HG03469 (cell line): ENCODE measurements at regions not wholly inside any gene's neighbourhood (a gene's known extent, or its start where the extent isn't known, plus 50 kb on each side); places are given as distances from the start of the nearest gene placed in this dataset.
"Not testable (repeated sequence)": the region's sequence is repeated elsewhere in the genome, so short reads cannot be mapped to it uniquely, and the experiment has no call there.

ENCODE experiments used
- ATAC-seq: cut with Tn5 transposase; IDR thresholded peaks from one replicate; pipeline ENCODE4 v1.9.1; 2021; ENCODE audit warnings: mild to moderate bottlenecking, moderate library complexity, moderate number of reproducible peaks; ENCODE audit not compliant: unreplicated experiment

DNA sequence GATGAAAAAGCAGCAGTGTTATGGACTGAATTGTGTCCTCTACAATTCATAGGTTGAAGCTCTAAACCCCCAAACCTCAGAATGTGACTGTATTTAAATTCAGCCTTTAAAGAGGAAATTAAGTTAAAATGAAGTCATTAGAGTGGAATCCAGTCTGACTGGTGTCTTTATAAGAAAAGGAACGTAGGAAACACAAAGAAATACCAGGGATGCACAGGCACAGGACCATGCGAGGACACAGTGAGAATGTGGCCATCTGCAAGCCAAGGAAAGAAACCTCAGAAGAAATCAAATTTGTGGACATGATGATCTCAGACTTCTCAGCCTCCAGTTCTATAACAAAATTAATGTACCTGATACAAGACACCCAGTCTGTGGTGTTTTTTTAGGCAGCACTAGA lies 971.2 kb upstream of the CDH9 start:
- no peak for ATAC-seq

DNA sequence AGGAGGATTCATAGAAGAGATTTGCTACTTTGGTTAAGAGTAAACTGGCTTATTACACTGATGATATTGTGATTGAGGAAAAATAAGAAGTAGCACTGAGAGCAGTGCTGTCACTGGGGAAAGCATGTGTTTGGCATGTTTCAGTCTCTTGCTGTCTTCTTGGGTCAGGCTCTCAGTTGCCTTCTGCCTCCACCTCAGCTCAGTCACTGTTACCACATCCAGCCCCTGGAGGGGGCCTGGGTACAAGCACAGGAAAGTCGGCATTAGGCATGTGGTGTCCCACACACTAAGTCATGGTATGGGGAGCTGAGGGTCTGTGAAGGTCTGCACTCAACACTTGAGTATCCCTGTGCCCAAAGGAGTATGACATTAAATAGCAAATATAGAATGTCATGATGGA lies 958.3 kb upstream of the CDH9 start:
- ATAC-seq: no peak

DNA sequence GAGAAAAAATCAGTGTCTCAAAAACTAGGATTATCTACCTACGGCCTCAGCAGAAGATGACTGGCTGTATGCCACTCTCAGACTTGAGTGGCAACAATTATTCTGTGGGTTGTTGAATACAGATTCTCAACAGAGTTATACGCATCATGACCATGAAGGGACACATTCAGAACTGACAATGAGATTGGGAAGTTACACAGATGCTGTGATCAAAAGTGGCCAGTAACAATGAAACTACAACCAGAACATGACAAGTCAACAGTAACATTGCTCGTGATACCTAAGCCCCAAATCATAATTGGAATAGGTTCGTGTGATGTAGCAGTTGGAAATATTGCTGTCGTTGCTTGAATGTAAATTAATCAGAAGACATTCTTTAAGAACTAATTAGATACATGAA lies 957.5 kb upstream of the CDH9 start:
- ATAC-seq: no peak

DNA sequence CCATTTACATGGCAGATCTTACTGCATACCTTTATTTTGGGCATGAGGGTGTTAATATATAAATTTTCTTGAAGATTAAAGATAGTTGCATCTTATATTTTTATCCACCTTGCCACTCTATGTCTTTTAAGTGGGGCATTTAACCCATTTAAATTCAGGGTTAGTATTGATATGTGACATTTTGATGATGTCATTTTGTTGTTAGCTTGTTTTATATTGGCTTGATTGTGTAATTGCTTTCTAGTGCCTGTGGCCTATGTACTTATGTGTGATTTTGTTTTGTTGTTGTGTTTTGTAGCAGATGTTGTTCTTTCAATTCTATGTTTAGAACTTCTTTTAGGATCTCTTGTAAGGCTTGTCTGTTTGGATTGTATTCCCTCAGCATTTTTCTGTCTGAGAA lies 939.9 kb upstream of the CDH9 start:
- ATAC-seq: no peak

DNA sequence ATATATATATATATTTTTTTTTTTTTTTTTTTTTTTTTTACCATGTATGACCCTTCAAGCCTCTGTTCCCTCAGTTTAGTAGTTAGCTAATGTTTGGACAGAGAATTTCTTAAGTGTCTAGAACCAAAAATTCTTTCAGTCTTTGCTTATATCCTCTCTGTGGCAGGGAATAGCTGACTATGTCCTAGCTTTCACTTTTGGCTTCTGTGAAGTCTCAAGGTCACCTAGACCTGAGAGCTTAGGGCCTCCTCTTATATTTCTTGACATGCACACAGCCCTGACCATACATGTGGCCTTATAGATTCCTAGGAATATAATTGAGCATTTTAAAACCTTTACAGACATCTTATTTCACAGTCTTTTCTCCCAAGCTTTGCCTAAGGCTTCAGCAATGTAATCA lies 930.8 kb upstream of the CDH9 start:
- no peak for ATAC-seq

DNA sequence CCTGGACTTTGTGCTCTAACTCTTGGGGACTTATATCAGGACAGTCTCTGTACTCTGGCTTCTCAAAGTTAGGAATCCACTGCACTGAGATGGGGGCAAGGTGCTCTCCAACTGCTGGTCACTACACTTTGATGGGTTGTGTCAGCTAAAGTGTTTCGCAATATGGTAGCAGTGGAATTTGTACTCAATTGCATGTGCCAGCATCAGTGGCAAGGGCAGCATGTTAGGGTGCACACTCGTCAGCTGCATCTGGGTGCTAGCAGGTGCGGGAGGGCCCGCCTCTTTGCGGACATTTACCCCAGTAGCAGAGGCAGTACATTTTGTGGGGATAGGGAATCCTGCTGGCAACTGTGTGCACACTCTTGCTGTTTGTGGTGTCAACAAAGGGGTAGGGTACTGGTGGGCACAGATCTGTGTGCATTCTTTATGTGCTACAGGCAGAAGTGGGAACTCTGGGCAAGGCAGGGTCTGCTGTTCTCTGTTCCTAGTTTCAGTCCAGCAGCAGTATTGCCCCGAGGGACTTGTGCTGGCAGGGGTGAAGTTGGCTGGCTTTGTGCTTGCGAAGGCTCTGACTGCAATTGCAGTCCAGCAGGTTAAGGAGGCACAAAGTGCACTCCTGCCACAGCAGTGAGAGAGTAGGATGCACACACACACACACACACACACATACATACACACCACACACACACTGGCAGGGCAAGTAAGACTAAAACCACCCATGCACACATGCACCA lies 924.8 kb upstream of the CDH9 start:
- ATAC-seq: no peak

DNA sequence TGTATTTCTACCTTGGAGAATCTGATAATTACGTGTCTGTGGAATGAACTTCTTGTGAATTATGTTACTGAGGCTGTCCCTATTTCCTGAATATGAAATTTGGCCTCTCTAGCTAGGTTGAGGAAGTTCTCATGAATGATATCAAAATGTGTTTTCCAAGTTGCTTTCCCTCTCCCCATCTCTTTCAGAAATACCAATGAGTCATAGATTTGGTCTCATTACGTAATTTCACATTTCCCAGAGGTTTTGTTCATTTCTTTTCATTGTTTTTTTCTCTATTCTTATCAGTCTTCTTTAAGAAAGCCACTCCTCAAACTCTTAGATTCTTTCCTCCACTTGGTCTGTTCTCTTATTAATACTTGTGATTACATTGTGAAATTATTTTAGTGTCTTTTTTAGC lies 923.8 kb upstream of the CDH9 start:
- ATAC-seq: no peak

DNA sequence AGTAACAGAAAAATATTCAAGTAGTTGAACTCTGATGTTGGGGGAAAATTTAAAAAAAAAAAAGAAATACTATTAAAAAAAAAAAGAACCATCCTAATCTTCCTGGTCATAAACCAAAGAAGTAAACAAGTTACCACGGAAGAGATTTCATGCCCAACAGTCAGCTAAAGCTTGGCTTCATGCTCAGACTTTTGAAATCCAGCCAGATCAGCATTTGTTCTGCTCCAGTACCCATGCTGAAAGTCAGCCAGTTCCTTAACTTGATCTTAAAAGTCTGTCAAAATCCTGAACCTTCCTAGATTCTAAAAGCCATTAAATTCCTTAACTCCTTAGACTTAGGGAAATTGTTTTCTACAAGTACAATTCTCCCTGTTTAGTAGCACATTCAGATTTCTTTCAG lies 908.7 kb upstream of the CDH9 start:
- no peak for ATAC-seq

DNA sequence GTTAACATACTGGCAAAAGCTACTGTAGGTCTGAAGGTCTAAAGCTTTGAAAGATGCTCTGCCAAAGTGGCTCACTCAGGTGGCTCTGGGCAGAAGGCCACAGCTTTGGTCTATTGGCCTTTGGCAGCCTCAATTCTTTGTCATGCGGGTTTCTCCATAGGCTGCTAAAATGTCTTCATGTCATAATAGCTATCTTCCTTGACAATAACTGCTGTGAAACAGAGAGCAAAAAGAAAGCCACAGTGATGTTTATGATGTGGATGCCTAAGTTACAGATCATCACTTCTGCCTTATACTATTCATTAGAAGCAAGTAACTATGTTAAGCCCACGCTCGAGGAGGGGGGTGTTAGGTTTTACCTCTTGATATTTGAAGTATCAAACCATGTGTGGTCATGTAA lies 906.1 kb upstream of the CDH9 start:
- no peak for ATAC-seq

DNA sequence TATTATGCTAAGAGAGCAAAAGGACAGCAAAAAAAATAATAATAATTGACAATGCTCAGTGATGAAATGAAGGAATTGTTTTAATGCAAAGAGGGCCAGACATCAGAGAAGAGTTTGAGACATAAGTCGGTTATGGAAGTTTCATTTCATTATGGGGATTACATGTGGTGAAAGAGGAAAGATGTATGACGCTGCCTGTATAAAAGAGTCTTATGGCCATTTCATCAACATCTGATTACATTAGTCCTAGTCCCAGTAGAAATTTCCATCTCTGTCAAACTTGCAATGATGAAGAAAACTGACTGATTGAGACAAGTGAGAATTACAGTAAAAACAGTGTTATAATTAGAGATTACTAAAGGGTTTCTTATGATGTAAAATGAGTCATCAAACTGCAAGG lies 900.6 kb upstream of the CDH9 start:
- no peak for ATAC-seq

DNA sequence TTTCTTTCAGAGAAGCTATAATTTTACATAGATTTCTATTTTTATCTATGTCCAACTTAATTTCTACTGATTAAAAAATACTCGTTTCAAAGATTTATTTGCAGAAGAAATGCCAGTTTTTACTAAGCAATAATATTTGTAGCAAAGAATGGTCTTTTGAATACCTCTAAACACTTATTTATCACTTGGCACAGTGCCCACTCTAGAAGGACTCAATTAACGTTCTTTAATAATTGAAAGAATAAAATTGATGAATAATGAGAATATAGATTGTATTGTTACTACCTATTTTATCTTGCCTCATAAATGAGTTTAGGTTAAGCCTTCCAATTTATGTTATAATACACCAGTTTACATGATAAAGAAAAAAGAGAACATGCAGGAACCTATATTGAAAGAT lies 889.7 kb upstream of the CDH9 start:
- no peak for ATAC-seq

DNA sequence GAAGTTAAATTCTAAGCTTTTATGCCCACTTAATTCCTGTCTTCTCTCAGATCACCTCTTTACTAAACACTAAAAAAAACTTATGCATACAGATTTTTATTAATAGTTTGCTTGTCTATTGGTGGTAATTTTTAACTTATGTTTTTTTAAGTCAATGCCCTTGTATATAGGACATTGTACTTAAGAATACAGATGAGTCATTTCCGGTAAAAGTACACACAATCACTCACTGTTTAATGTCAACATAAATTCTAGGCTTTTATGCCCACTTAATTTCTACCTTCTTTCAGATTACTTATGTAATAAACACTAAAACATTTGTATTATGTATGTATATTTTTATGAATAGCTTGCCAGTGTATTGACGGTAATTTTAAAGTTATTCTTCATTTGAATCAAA lies 872.8 kb upstream of the CDH9 start:
- no peak for ATAC-seq

DNA sequence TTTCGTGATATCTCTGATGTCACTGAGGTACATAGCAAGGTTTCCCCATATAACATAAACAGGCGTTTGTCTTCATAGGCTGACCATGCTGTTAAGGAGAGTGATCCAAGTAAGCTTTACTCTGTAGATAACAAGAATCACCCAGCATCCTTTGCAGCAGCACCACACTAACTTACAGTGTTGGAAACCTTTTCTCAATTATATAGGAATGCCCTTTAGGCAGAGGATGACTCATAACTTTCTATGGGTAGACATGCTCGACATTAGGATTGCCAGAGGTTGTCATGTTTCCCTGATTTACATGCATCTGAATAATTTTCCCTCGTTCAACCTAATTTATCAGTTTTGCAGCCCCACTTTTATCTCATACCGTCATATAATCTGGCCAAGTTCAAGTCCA lies 870.0 kb upstream of the CDH9 start:
- no peak for ATAC-seq

DNA sequence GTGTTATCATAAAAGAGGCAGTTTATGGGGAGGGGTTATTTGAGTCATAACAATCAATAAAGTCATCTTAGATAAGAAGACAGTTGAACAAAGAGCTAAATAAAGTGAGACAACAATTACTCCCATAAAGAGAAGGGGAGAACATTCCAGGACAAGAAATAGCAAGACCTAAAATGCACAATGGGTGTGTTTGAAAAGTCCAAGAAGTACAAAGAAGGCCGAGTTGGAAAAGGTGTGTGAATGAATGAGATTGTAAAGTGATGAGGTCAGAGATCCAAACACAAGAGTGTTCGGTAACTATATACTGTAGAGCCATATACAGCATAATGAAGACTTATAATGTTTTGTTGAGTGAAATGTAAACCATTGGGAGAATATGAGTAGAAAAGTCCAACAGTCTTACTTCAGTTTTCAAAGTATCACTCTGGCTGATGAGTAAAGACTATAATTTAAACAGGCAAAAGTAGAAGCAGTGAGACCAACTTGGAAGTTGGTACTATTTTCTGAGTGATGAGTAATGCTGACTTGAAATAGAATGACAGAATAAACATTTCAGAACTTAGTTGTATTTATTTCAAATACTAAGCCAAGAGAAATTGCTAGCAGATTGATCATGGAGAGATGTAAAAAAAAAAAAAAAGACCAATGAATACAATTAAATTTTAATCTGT lies 868.7 kb upstream of the CDH9 start:
- no peak for ATAC-seq

DNA sequence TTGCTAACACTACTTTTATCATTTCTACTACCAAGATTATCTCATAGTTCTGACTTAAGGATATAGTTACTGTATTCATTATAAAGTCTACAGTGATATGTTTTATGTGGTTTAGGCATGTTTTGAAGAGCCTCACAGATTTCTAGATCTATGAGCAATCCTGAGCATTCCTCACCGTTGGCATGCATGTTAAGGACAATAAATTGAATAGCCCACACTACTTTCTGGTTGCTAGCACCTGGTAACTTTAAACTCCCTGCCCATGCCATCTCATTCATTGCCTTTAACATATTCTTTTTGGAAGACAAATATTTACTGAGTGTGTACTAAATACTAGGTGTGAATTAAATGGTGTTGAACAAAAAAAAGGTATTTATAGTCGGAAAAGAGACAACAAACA lies 868.1 kb upstream of the CDH9 start:
- ATAC-seq: no peak

DNA sequence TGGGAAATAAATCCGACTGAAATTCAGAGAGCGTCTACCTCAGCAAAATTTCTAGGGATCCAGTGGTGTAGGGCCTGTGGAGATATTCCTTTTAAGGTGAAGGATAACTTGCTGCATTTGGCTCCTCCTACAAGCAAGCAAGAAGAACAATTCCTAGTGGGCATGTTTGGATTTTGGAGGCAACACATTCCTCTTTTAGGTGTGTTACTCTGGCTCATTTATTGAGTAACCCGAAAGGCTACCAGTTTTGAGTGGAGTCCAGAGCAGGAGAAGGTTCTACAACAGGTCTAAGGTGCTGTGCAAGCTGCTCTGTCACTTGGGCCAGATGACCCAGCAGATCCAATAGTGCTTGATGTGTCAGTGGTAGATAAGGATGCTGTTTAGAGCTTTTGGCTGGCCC lies 862.4 kb upstream of the CDH9 start:
- no peak for ATAC-seq

DNA sequence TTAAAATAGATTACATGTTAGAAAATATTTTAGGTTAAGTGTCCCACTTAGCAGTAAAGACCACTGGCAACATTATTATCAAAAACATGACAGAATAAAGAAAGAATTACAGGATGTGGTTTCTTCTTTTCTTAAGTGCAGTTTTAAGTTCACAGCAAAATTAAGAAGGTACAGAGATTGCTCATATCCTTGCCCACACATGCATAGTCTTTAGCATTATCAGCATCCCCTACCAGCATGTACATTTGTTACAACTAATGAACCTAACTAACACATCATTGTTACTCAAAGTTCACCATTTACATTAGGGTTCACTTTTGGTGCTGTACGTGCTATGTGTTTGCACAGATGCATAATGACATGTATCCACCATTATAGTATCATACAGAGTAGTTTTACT lies 837.7 kb upstream of the CDH9 start:
- ATAC-seq: no peak

DNA sequence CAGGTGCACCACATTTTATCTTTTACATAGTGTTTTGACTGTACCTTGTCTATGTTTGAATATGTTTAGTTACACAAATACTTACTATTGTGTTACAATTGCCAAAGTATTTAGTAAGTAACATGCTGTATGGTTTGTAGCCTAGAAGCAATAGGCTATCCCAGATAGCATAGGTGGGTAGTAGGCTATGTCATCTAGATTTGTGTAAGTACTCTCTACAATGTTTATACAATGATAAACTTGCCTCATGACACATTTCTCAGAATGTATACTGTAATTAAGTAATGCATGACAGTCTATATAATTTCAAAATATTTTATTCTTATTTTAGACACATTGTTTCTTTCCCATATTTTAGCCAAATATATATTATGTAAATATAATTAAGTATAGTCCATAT lies 836.8 kb upstream of the CDH9 start:
- no peak for ATAC-seq

DNA sequence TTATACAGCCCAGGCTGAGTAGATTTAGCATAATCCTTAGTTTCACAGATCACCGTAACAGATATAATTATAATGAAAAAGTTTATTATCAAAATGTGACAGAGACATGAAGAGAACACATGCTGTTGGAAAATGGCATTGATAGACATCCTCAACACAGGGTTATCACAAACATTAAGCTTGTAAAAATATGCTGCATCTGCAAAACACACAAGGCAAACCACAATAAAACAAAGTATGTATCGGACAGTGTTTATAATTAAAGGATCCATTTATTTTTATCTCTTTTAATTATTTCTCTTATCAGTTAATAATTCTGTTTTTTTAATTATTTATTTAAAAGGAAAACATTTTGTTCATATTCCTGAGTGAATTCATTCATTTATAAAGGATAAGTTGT lies 829.9 kb upstream of the CDH9 start:
- ATAC-seq: no peak

DNA sequence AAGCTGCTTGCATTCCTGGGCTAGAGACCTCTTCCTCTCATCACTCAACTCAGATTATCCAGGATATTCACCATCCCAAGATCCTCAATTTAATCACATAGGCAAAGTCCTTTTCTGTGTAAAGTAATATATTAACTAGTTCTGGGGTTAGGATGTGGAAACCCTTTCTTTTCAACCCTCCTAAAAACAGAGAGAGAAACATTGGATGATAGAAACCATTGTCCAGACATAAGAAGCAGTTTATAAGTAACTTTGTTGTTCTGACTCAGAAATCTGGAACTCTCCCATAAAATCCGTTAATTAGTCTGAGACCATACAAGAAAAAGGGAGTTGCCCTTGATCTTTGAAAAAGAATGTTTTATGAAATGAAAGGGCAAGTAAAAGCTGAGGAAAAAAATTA lies 817.1 kb upstream of the CDH9 start:
- no peak for ATAC-seq

DNA sequence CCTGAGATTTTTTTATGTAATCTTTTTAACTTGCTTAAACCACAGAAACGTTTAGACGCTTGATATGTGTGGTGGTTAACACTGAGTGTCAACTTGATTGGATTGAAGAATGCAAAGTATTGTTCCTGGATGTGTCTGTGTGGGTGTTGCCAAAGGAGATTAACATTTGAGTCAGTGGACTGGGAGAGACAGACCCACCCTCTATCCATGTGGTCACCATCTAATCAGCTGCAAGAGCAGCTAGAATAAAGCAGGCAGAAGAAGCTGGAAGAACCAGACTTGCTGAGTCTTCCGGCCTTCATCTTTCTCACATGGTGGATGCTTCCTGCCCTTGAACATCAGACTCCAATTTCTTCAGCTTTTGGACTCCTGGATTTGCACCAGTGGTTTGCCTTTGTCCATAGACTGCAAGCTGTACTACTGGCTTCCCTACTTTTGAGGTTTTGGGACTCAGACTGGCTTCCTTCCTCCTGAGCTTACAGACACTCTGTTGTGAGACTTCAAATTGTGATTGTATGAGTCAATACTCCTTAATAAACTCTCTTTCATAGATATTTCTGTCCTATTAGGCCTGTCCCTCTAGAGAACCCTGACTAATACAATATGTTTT lies 816.0 kb upstream of the CDH9 start:
- ATAC-seq: no peak

DNA sequence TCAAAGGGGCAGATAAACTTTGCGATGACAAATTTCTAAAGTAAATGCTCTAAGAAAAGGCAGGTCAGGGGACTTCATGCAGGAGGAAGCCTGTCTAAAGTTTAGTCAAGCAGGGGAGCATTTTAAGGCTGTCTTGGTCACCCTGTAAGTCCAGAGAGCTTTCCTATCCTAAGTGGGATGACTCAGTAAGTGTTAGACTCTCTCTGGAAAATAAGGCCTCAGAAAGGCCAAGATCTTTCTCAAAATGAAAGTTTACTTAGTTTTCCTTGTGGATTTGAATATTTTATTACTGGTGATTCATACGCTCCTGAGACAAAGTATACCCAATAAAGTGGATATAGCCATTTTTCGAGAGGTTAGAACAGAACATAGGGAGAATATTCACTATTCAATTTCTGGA lies 806.9 kb upstream of the CDH9 start:
- no peak for ATAC-seq

DNA sequence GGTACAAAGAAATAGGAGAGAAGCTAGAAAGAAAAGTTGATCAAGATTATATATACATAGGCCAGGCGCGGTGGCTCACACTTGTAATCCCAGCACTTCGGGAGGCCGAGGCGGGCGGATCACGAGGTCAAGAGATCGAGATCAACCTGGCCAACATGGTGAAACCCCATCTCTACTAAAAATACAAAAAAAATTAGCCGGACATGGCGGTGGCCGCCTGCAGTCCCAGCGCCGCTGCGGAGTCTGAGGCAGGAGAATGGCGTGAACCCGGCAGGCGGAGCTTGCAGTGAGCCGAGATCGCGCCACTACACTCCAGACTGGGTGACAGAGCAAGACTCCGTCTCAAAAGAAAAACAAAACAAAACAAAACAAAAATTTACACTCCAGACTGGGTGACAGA lies 798.3 kb upstream of the CDH9 start:
- not testable (repeated sequence) for ATAC-seq
